Mucosa of descending colon (tissue), 3 donors: ENCODE measurements at regions not wholly inside any gene's neighbourhood (a gene's known extent, or its start where the extent isn't known, plus 50 kb on each side); places are given as distances from the start of the nearest gene placed in this dataset.

ENCODE experiments used
- ATAC-seq: fragments of 200-7000 bp; cut with Tn5 transposase; one replicate; pipeline ENCODE4 v1.9.1; 2020; ENCODE audit warnings: mild to moderate bottlenecking, moderate library complexity
- DNase-seq, 3 donors: peaks; one replicate each; pipeline ENCODE4 v3.0.0-alpha.2; 2020
- H3K36me3 ChIP-seq: fragments of 200-600 bp; one replicate; pipeline ENCODE4 v1.8.0; 2021; ENCODE audit warnings: low read depth, mild to moderate bottlenecking
- H3K4me1 ChIP-seq: fragments of 200-600 bp; one replicate; pipeline ENCODE4 v1.8.0; 2021; ENCODE audit warnings: low read depth, mild to moderate bottlenecking
- H3K4me3 ChIP-seq: fragments of 200-600 bp; one replicate; pipeline ENCODE4 v1.8.0; 2021; ENCODE audit warnings: mild to moderate bottlenecking
- H3K9me3 ChIP-seq: fragments of 200-600 bp; one replicate; pipeline ENCODE4 v1.8.0; 2021; ENCODE audit warnings: mild to moderate bottlenecking
- CTCF ChIP-seq: fragments of 200-600 bp; IDR thresholded peaks from one replicate; pipeline ENCODE4 v1.8.0; 2022; ENCODE audit warnings: antibody characterized with exemption, mild to moderate bottlenecking
- intact Hi-C, 2 donors: fragments of 100-400 bp; cut with DNase I in 1 of 2; cut with micrococcal nuclease in 1 of 2; formaldehyde crosslinking; loops; one replicate each; pipeline versions ENCODE4 v1.11.0 to v1.11.1; 2022; cut with DNase I, micrococcal nuclease
- donor health status: DM: no; HTN: no; CAD: no; lungs with moderate emphysema.
- donor health status: DM: no; HTN: no; CAD: no.
- donor health status: DM: no; HTN: yes; CAD: no.

DNA sequence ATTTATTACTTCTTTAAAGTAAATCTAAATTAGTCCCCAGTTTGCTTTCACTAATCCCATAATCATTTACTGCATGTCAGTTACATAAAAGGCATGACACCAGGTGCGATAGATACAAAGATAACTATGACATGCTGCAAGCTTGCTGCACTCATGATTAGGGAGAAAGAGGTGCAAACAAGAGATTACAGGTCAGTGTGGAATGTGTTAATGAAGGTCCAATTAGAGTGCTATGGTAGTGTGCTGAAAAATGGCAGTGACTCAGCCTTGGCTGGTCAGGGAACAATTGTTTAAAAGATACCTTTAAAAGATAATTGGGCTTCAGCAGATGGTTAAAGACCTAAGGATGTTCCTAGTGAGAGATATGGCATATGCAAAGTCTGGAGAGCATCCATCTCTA is 352.6 kb upstream of the TGFBR2 start:
- no peak for TF ChIP-seq CTCF
- no peaks in the 10 kb centered on the region for H3K36me3 ChIP-seq
- H3K4me3 ChIP-seq = no peak overlapping the region
- ATAC-seq (no peak), DNase-seq (no peak)
- no peaks in the 10 kb centered on the region for H3K9me3 ChIP-seq
- no peaks in the 10 kb centered on the region for H3K4me1 ChIP-seq
- intact Hi-C loops = no loop called here

DNA sequence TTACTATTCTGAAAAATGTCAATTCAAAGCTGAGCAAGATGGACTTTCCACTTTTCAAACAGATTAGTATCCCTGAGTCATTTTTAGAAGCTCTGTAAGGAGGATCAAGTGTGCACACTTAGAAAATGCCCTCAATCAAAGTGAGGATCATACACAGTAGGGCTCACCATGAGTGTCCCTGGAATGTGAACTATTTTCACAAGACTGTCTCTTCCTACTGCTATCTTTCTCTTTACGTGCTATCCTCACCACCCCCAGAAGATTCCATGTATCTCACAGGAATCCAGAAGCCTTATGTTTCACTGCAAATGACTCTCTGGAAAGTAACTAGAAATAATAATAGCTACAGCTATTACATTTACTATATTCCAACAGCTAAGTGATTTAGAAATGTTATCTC is 349.9 kb upstream of the TGFBR2 start:
- Histone ChIP-seq H3K4me3 (no peak overlapping the region), H3K36me3 (no peaks in the 10 kb centered on the region), H3K4me1 (peaks cover 3% of the 10 kb centered on the region), H3K9me3 (no peaks in the 10 kb centered on the region)
- no peak for TF ChIP-seq CTCF
- no peak for DNase-seq
- ATAC-seq = no peak
- intact Hi-C loops = no loop called here

DNA sequence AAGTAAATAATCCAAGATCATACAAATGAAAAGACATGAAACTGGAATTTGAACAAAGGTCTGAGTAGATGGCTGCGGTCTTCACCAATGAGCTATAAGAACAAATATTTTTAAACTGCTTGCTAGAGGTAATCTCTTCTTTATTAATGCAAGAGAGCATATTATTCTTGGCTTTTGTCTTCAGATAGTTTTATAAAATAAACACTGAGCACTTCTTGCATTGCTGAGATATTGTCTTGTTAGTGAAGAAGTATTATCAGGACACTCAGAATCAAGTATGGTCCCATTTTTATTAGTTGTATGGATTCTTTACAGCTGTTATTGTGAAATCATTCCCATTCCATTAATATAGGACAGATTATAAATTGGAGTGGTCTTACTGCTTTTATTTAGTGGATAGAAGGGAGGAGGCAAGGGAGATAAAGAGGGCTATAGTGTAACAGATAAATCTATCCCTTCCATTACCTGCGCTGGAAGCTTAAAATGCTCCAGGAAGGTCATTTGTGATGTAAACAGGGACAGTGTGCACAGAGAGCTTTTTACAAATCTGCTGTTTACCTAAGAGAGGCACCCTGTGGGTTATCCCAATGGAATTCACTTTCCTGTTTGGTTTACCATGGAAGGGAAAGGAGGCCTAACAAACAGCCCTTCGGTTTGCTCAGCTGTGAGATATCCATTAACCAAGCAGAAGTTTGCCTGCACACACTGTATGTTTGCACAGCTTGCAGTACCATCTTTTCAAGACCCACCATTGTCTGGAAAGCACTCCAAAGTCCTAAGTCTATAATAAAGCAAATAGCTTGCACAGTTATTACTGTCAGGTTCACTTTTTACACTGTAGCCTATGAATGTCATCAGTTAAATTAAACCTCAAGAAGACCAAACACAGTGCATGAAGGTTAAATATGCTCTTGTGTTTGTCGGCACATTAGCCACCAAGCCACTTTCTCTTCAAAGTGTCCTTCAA is 347.7 kb upstream of the TGFBR2 start:
- H3K36me3 ChIP-seq = no peaks in the 10 kb centered on the region
- peak; percentile 97 for ATAC-seq
- H3K4me1 ChIP-seq = peaks cover 3% of the 10 kb centered on the region
- intact Hi-C loops = no loop called here
- no peak overlapping the region for H3K4me3 ChIP-seq
- peak in 1 of 3 donors; percentile 38 for DNase-seq
- no peaks in the 10 kb centered on the region for H3K9me3 ChIP-seq
- TF ChIP-seq CTCF = no peak

- intact Hi-C loops = no loop called here
- DNase-seq = no peak
- H3K9me3 ChIP-seq = no peaks in the 10 kb centered on the region
- TF ChIP-seq CTCF = no peak
- no peaks in the 10 kb centered on the region for H3K36me3 ChIP-seq
- H3K4me3 ChIP-seq = no peak overlapping the region
- peaks cover 3% of the 10 kb centered on the region for H3K4me1 ChIP-seq
- no peak for ATAC-seq
Observed at GRCh38 chr3:30259730-30260129, 346.7 kb upstream of the TGFBR2 start.

- H3K4me3 ChIP-seq = no peak overlapping the region
- H3K4me1 ChIP-seq = peaks cover 3% of the 10 kb centered on the region
- ATAC-seq (no peak), DNase-seq (no peak)
- intact Hi-C loops = no loop called here
- H3K9me3 ChIP-seq = no peaks in the 10 kb centered on the region
- H3K36me3 ChIP-seq = no peaks in the 10 kb centered on the region
- no peak for TF ChIP-seq CTCF
Observed at GRCh38 chr3:30260762-30261161, 345.6 kb upstream of the TGFBR2 start.
